Mesodermal cell (in vitro differentiated cells): ENCODE measurements at regions not wholly inside any gene's neighbourhood (a gene's known extent, or its start where the extent isn't known, plus 50 kb on each side); places are given as distances from the start of the nearest gene placed in this dataset.
A peak's percentile ranks its signal among the peaks of the same experiment; 100 is the strongest.

Experiments used
- H3K27ac ChIP-seq: 2 replicates; pipeline ENCODE4 v1.7.0; 2013; ENCODE audit warnings: mild to moderate bottlenecking, low read depth, low read length, moderate library complexity; ENCODE audit not compliant: severe bottlenecking
- H3K36me3 ChIP-seq: 2 replicates; pipeline ENCODE4 v1.7.1; 2013; ENCODE audit warnings: mild to moderate bottlenecking, low read length, moderate library complexity; ENCODE audit not compliant: control insufficient read depth, insufficient read depth
- H3K4me1 ChIP-seq: one replicate; pipeline ENCODE4 v1.7.1; 2013; ENCODE audit warnings: mild to moderate bottlenecking, low read length; ENCODE audit not compliant: insufficient read depth, control insufficient read depth, poor library complexity, severe bottlenecking
- H3K4me3 ChIP-seq: 2 replicates; pipeline ENCODE4 v1.7.0; 2013; ENCODE audit warnings: low read length, control low read depth, mild to moderate bottlenecking; ENCODE audit not compliant: insufficient read depth, poor library complexity, severe bottlenecking; ENCODE audit errors: extremely low read depth
- H3K9me3 ChIP-seq: 2 replicates; pipeline ENCODE4 v1.7.1; 2013; ENCODE audit warnings: mild to moderate bottlenecking, low read length, moderate library complexity; ENCODE audit not compliant: control insufficient read depth
- WGBS, 2 experiments: methylation state at CpG; one replicate each; pipeline ENCODE4 v1.1.5; 2013; ENCODE audit warnings: missing lambda C conversion rate in 2 of 2; ENCODE audit not compliant: insufficient coverage in 2 of 2; 5-methylcytosine and 5-hydroxymethylcytosine counted together

DNA sequence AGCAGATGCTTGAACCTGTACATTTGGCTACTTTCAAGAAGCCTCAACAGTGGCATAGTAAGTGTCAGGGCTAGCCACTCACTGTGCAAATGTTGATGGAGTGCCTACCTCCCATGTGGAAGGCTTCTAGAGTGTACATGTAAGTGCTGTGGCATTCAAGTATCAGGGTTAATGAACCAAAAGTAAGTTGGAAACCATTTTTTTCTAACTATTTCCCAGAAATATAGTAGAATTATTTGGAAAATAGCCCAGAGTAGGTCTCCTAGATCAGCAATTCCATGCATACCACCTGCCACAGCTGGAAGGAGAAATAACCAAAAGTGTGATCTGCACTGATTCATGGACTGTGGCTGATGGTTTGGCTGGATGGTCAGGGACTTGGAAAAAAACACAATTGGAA, 53.3 kb downstream of the FOXD1 start:
- H3K36me3 ChIP-seq = no peaks in the 10 kb centered on the region
- no peaks in the 10 kb centered on the region for H3K9me3 ChIP-seq
- H3K4me1 ChIP-seq = peaks cover 17% of the 10 kb centered on the region
- H3K4me3 ChIP-seq = no peak overlapping the region
- no peak overlapping the region for H3K27ac ChIP-seq

- Histone ChIP-seq H3K9me3 (no peaks in the 10 kb centered on the region), H3K4me1 (peaks cover 17% of the 10 kb centered on the region), H3K4me3 (no peak overlapping the region), H3K36me3 (no peaks in the 10 kb centered on the region), H3K27ac (no peak overlapping the region)
- 60 to 93% methylated on average over 1 to 2 of the region's 4 CpGs for WGBS, 2 experiments
These were observed 54.0 kb downstream of the FOXD1 start for GRCh38 chr5:73394610-73395009.

GRCh38 chr5:73393611-73394489, 54.7 kb downstream of the FOXD1 start:
- WGBS, 2 experiments = 100% methylated on average over 1 of the region's 2 CpGs; no CpG with 5 or more reads in 1 of the 2 experiments
- Histone ChIP-seq H3K4me1 (peaks cover 17% of the 10 kb centered on the region), H3K9me3 (no peaks in the 10 kb centered on the region), H3K36me3 (no peaks in the 10 kb centered on the region), H3K4me3 (no peak overlapping the region), H3K27ac (no peak overlapping the region)

DNA sequence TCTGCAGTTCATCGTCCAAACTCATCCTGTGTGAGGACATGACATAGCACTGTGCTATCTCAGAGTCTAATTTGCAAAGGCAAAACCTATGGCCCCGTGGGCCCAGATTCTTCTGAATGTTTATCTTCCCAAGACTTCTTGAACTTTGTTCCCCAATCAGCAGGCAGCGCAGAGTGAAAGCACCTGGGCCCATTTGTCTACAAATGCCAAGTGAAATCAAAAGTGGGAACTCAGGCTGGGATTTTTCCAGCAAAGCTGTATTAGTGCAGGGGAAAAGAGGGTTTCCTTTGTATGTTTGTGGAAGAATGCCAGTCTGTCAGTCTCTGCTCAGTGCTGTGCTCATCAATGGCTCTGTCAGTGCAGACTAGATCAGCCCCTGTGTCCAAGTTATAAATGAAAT, 55.8 kb downstream of the FOXD1 start:
- Histone ChIP-seq H3K36me3 (no peaks in the 10 kb centered on the region), H3K9me3 (no peaks in the 10 kb centered on the region), H3K4me1 (peaks cover 24% of the 10 kb centered on the region), H3K4me3 (no peak overlapping the region), H3K27ac (no peak overlapping the region)
- 100% methylated on average over 3 of the region's 3 CpGs for WGBS, 2 experiments

DNA sequence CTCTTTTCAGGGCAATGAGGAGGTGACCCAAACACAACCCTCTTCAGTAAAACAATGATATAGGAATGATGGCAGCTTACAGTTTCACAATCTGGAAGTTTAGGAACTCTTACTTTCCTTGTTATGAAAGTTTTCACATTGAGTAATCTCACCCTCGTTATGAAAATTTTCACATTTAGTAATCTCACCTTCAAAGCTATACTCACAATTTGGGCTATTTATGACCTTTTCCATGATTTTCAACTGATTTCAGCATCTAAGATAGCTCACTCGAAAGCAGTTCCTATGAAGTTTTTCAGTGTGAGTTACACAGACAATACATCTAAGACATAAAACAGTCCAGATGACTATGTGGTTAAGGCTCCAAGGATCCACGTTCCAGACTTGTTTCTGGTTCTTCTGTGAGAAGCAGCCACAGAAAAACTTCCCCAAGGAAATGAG, 57.1 kb downstream of the FOXD1 start:
- Histone ChIP-seq H3K36me3 (no peaks in the 10 kb centered on the region), H3K4me1 (peaks cover 30% of the 10 kb centered on the region), H3K27ac (no peak overlapping the region), H3K4me3 (no peak overlapping the region), H3K9me3 (peaks cover under 1% of the 10 kb centered on the region)
- WGBS, 2 experiments = 86 to 95% methylated on average over 1 to 2 of the region's 3 CpGs

- H3K4me1 ChIP-seq = peaks cover 30% of the 10 kb centered on the region
- no peak overlapping the region for H3K4me3 ChIP-seq
- no peaks in the 10 kb centered on the region for H3K36me3 ChIP-seq
- H3K9me3 ChIP-seq = peaks cover 6% of the 10 kb centered on the region
- 100% methylated on average over 1 of the region's 2 CpGs; no CpG with 5 or more reads in 1 of the 2 experiments for WGBS, 2 experiments
- H3K27ac ChIP-seq = no peak overlapping the region
These were observed 57.6 kb downstream of the FOXD1 start for GRCh38 chr5:73390972-73391371.

- Histone ChIP-seq H3K4me3 (no peak overlapping the region), H3K27ac (no peak overlapping the region), H3K36me3 (no peaks in the 10 kb centered on the region), H3K9me3 (peaks cover 23% of the 10 kb centered on the region), H3K4me1 (peaks cover 22% of the 10 kb centered on the region)
- WGBS, 2 experiments = 87% methylated on average over 2 of the region's 2 CpGs; no CpG with 5 or more reads in 1 of the 2 experiments
These were observed 59.8 kb downstream of the FOXD1 start for GRCh38 chr5:73388740-73389139.

- H3K27ac ChIP-seq = peak overlapping the region; percentile 57
- H3K36me3 ChIP-seq = no peaks in the 10 kb centered on the region
- peaks cover 18% of the 10 kb centered on the region for H3K4me1 ChIP-seq
- peaks cover 23% of the 10 kb centered on the region for H3K9me3 ChIP-seq
- 85 to 100% methylated on average over 1 to 3 of the region's 4 CpGs for WGBS, 2 experiments
- no peak overlapping the region for H3K4me3 ChIP-seq
These were observed 60.3 kb downstream of the FOXD1 start for GRCh38 chr5:73388306-73388684.

DNA sequence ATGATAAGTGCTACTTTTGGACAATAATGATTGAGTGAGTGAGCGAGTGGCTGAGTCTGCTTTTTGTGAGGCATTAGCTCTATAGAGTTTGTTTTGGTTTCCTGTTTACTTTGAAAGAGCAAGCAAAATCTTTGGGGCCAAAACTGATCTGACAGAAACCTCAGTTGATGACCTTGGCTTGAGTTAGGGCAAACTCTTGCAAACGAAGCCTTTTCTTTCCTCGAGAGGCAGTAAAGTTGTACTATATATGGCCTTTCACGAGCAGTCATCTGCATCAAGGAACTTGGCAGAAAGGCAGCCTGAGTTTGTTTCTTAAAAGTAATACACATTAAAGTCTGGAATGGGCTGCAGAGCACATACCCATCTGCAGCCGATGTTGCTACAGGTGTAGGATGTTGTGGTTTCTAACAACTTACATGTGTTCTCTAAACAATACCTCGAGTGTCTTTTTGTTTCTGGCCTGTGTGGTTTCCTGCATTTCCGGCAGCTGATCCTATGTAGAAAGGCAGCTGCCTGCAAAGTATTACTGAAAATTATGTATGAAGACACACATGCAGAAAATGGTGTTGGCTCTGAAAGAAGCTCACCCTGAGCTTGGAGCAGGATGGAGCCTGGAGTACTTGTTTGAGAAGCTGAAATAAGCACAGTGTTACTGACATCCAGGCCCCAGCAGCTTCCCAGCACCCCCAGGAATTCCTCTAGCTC, 60.8 kb downstream of the FOXD1 start:
- 91 to 96% methylated on average over 3 to 5 of the region's 7 CpGs for WGBS, 2 experiments
- Histone ChIP-seq H3K36me3 (no peaks in the 10 kb centered on the region), H3K9me3 (peaks cover 23% of the 10 kb centered on the region), H3K4me1 (peaks cover 17% of the 10 kb centered on the region), H3K4me3 (no peak overlapping the region), H3K27ac (peak overlapping the region; percentile 57)

DNA sequence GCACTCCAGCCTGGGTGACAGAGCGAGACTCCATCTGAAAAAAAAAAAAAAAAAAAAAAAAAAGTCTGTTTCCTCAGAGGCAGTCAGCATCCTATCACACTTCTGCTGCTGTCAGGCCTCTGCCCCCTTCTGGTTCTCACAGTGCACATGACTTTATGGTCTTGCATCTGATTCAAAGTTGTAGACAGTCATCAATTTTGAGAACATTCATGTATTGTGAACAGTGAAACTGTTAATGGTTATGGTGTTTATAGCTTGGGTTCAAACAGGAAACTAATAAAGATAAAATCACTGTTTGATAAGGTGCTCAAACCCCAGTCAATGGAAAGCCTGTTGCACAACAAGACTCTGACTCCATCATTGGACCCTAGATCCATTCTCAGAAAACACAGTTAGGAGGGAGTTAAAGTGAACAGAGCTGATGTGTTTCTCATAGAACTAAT, 61.4 kb downstream of the FOXD1 start:
- no peaks in the 10 kb centered on the region for H3K36me3 ChIP-seq
- peaks cover 23% of the 10 kb centered on the region for H3K9me3 ChIP-seq
- H3K4me1 ChIP-seq = peaks cover 17% of the 10 kb centered on the region
- H3K27ac ChIP-seq = no peak overlapping the region
- WGBS, 2 experiments = 80% methylated on average over 1 of the region's 1 CpG; no CpG with 5 or more reads in 1 of the 2 experiments
- H3K4me3 ChIP-seq = no peak overlapping the region

DNA sequence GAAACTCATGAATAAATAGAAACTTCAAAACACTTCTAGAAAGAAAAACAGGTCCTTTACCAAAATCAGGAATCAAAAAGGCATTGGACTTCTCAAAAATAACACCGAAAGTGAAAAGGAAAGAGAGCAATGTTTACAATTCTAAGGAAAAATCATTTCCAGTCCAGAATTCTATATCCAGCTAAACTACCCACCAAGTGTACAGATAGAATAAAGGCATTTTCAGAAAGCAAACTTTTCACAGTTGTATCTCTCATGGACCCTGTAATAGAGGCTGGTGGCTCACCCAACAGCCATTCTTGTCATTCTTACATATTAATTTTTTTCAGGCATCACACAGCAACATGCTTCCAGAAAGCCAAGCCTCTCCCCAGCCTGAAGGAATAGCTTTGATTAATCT, 63.7 kb downstream of the FOXD1 start:
- Histone ChIP-seq H3K4me1 (peaks cover 13% of the 10 kb centered on the region), H3K27ac (no peak overlapping the region), H3K4me3 (no peak overlapping the region), H3K9me3 (peaks cover 23% of the 10 kb centered on the region), H3K36me3 (no peaks in the 10 kb centered on the region)
- WGBS, 2 experiments = no CpG with 5 or more reads among the region's 1 CpG
